ENCODE measurements at regions not wholly inside any gene's neighbourhood (a gene's known extent, or its start where the extent isn't known, plus 50 kb on each side); places are given as distances from the start of the nearest gene placed in this dataset.

GRCh38 chr7:81420526-81421226 lies 349.2 kb downstream of the HGF start (continued):
- TF ChIP-seq ZNF563 (CRISPR knock-in tag; IDR thresholded peaks at IDR 0.05): no peak
- no peak for TF ChIP-seq PHB2 (IDR thresholded peaks at IDR 0.05; ENCODE audit: partially characterized antibody)

DNA sequence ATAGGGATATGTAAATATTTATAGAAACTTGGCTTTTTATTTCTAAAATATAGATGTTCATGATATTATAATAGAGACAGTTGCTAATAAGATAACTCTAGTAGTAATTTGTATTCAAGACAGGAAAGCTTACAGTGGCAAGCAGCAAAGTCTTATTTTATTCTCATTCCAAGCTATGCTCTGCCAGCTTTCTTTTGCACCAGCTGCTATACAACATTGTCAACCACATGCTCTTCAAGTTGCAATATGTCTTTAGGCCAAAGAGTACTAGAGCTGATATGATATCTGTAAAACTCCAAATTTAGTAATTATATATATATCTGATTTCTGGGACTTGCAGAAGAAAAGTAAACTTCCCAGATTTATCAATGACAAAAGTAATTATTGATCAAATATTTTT lies 350.1 kb downstream of the HGF start:
- Histone ChIP-seq H3K9me3 (ENCODE audit: low read length) (no peaks in the 10 kb centered on the region), H3K27ac (ENCODE audit: extremely low read length, insufficient read depth, low read length) (no peak overlapping the region), H3K27me3 (ENCODE audit: control insufficient read depth in 1 of 2, insufficient read depth in 2 of 2, low read length in 2 of 2) (no peaks in the 10 kb centered on the region), H3K79me2 (ENCODE audit: insufficient read depth, low read length) (no peaks in the 10 kb centered on the region), H3K36me3 (replicated peaks in 1 of 2; ENCODE audit: control insufficient read depth in 1 of 2, insufficient read depth in 2 of 2, low read length in 2 of 2) (no peaks in the 10 kb centered on the region), H3K4me3 (replicated peaks in 1 of 3; ENCODE audit: insufficient read depth in 1 of 3, low read depth in 2 of 3, low read length in 3 of 3) (no peak overlapping the region), H3K4me2 (ENCODE audit: low read depth, low read length) (no peak overlapping the region), H4K20me1 (ENCODE audit: insufficient read depth, low read length) (no peaks in the 10 kb centered on the region), H3K9ac (ENCODE audit: insufficient read depth, low read depth, low read length) (no peak overlapping the region), H3K4me1 (ENCODE audit: insufficient read depth, low read length) (no peaks in the 10 kb centered on the region), H2AFZ (ENCODE audit: low read length) (no peak overlapping the region)
- intact Hi-C loops (cut with micrococcal nuclease; ENCODE audit: unreplicated experiment): no loop called here
- in situ Hi-C loops (cut with HindIII; ENCODE audit: extremely low pct_ligation_motif_present, low pct_unique_long_range_greater_than_20kb): no loop called here
- ATAC-seq (no peak), FAIRE-seq (no peak), DNase-seq (ENCODE audit: low spot score) (no peak)
- POLR2A ChIA-PET: no interaction called here
- no TSS peak for BruUV-seq (replicated peaks)
- CTCF ChIA-PET (ENCODE audit: low intra/inter-chr PET ratio, low total read pairs): no interaction called here
- TF ChIP-seq TOPORS (CRISPR knock-in tag; IDR thresholded peaks at IDR 0.05): no peak
- TF ChIP-seq KMT2B (CRISPR knock-in tag; IDR thresholded peaks at IDR 0.05): no peak
- TF ChIP-seq SKI (IDR thresholded peaks at IDR 0.05; ENCODE audit: partially characterized antibody): no peak
- TF ChIP-seq, protein P1, sequence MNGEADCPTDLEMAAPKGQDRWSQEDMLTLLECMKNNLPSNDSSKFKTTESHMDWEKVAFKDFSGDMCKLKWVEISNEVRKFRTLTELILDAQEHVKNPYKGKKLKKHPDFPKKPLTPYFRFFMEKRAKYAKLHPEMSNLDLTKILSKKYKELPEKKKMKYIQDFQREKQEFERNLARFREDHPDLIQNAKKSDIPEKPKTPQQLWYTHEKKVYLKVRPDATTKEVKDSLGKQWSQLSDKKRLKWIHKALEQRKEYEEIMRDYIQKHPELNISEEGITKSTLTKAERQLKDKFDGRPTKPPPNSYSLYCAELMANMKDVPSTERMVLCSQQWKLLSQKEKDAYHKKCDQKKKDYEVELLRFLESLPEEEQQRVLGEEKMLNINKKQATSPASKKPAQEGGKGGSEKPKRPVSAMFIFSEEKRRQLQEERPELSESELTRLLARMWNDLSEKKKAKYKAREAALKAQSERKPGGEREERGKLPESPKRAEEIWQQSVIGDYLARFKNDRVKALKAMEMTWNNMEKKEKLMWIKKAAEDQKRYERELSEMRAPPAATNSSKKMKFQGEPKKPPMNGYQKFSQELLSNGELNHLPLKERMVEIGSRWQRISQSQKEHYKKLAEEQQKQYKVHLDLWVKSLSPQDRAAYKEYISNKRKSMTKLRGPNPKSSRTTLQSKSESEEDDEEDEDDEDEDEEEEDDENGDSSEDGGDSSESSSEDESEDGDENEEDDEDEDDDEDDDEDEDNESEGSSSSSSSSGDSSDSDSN (CRISPR knock-in tag; IDR thresholded peaks at IDR 0.05): no peak
- no peak for TF ChIP-seq HCFC1 (IDR thresholded peaks at IDR 0.05; ENCODE audit: low read depth, low read length)
- no peak for TF ChIP-seq KDM6A (CRISPR knock-in tag; IDR thresholded peaks at IDR 0.05; ENCODE audit: low read depth)
- TF ChIP-seq ZNF720 (CRISPR knock-in tag; IDR thresholded peaks at IDR 0.05): no peak
- no peak for TF ChIP-seq NR1H2 (CRISPR knock-in tag; IDR thresholded peaks at IDR 0.05; ENCODE audit: borderline replicate concordance, low read depth)
- TF ChIP-seq, protein P2, sequence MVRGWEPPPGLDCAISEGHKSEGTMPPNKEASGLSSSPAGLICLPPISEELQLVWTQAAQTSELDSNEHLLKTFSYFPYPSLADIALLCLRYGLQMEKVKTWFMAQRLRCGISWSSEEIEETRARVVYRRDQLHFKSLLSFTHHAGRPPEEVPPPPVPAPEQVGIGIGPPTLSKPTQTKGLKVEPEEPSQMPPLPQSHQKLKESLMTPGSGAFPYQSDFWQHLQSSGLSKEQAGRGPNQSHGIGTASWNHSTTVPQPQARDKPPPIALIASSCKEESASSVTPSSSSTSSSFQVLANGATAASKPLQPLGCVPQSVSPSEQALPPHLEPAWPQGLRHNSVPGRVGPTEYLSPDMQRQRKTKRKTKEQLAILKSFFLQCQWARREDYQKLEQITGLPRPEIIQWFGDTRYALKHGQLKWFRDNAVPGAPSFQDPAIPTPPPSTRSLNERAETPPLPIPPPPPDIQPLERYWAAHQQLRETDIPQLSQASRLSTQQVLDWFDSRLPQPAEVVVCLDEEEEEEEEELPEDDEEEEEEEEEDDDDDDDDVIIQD (CRISPR knock-in tag; IDR thresholded peaks at IDR 0.05; ENCODE audit: low read depth): no peak
- no peak for TF ChIP-seq ZIK1 (CRISPR knock-in tag; IDR thresholded peaks at IDR 0.05; ENCODE audit: borderline replicate concordance, low read depth)
- no peak for TF ChIP-seq AHDC1 (CRISPR knock-in tag; IDR thresholded peaks at IDR 0.05; ENCODE audit: borderline replicate concordance)

Measured in HepG2 (cell line).